H9 (cell line): ENCODE measurements at regions not wholly inside any gene's neighbourhood (a gene's known extent, or its start where the extent isn't known, plus 50 kb on each side); places are given as distances from the start of the nearest gene placed in this dataset.
A peak's percentile ranks its signal among the peaks of the same experiment; 100 is the strongest.

Source experiments
- DNase-seq: peaks from one replicate; pipeline ENCODE4 v3.0.0-alpha.2; 2017
- H2AFZ ChIP-seq: one replicate; pipeline ENCODE4 v1.6.1; 2013; ENCODE audit warnings: mild to moderate bottlenecking, low read length, control low read depth, moderate library complexity
- H2AK5ac ChIP-seq: 2 replicates; pipeline ENCODE4 v1.6.1; 2013; ENCODE audit warnings: low read length, control low read depth, mixed read lengths; ENCODE audit not compliant: insufficient read length
- H2BK120ac ChIP-seq: one replicate; pipeline ENCODE4 v1.6.1; 2013; ENCODE audit warnings: low read depth, mild to moderate bottlenecking, low read length, control low read depth, inconsistent platforms; ENCODE audit not compliant: poor library complexity, severe bottlenecking
- H2BK12ac ChIP-seq: 2 replicates; pipeline ENCODE4 v1.6.1; 2013; ENCODE audit warnings: low read length, control low read depth, mixed read lengths, low read depth; ENCODE audit not compliant: insufficient read length
- H2BK15ac ChIP-seq: 2 replicates; pipeline ENCODE4 v1.6.1; 2013; ENCODE audit warnings: low read depth, low read length, control low read depth
- H2BK20ac ChIP-seq: one replicate; pipeline ENCODE4 v1.6.1; 2013; ENCODE audit warnings: low read depth, mild to moderate bottlenecking, low read length, control low read depth, inconsistent platforms; ENCODE audit not compliant: poor library complexity, severe bottlenecking
- H2BK5ac ChIP-seq: 2 replicates; pipeline ENCODE4 v1.6.1; 2013; ENCODE audit warnings: low read length, control low read depth, mixed read lengths; ENCODE audit not compliant: insufficient read length
- H3K14ac ChIP-seq: 2 replicates; pipeline ENCODE4 v1.6.1; 2013; ENCODE audit warnings: low read length, control low read depth; ENCODE audit not compliant: insufficient read depth
- H3K18ac ChIP-seq: 2 replicates; pipeline ENCODE4 v1.6.1; 2013; ENCODE audit warnings: low read depth, mild to moderate bottlenecking, mixed read lengths, low read length, control low read depth; ENCODE audit not compliant: insufficient read length
- H3K23ac ChIP-seq: 2 replicates; pipeline ENCODE4 v1.6.1; 2013; ENCODE audit warnings: low read length, control low read depth, mixed read lengths, low read depth; ENCODE audit not compliant: insufficient read length
- H3K23me2 ChIP-seq: 2 replicates; pipeline ENCODE4 v1.6.1; 2013; ENCODE audit warnings: low read depth, mild to moderate bottlenecking, mixed read lengths, low read length, control low read depth; ENCODE audit not compliant: insufficient read length, poor library complexity, severe bottlenecking
- H3K27ac ChIP-seq: 2 replicates; pipeline ENCODE4 v1.5.1; 2013; ENCODE audit warnings: low read length, control low read depth, mixed read lengths, low read depth; ENCODE audit not compliant: insufficient read length
- H3K27me3 ChIP-seq: 2 replicates; pipeline ENCODE4 v1.6.1; 2013; ENCODE audit warnings: low read length, control low read depth, inconsistent platforms; ENCODE audit not compliant: insufficient read depth
- H3K4ac ChIP-seq: 2 replicates; pipeline ENCODE4 v1.6.1; 2013; ENCODE audit warnings: low read depth, mild to moderate bottlenecking, control low read depth, inconsistent platforms, low read length, moderate library complexity
- H3K4me1 ChIP-seq: 2 replicates; pipeline ENCODE4 v1.6.1; 2013; ENCODE audit warnings: low read length, control low read depth, inconsistent platforms; ENCODE audit not compliant: insufficient read depth
- H3K4me2 ChIP-seq: 2 replicates; pipeline ENCODE4 v1.6.1; 2013; ENCODE audit warnings: low read length, control low read depth, mixed read lengths; ENCODE audit not compliant: insufficient read length, insufficient read depth
- H3K56ac ChIP-seq: 2 replicates; pipeline ENCODE4 v1.6.1; 2013; ENCODE audit warnings: low read depth, mild to moderate bottlenecking, mixed read lengths, low read length, control low read depth; ENCODE audit not compliant: insufficient read length
- H3K79me1 ChIP-seq: 2 replicates; pipeline ENCODE4 v1.6.1; 2013; ENCODE audit warnings: low read depth, mild to moderate bottlenecking, moderate library complexity, low read length, control low read depth, inconsistent platforms; ENCODE audit not compliant: insufficient read depth, poor library complexity, severe bottlenecking
- H3K79me2 ChIP-seq: 2 replicates; pipeline ENCODE4 v1.6.1; 2013; ENCODE audit warnings: low read length, control low read depth, inconsistent platforms; ENCODE audit not compliant: insufficient read depth
- H3K9ac ChIP-seq: 2 replicates; pipeline ENCODE4 v1.6.1; 2013; ENCODE audit warnings: low read length, control low read depth, mixed read lengths; ENCODE audit not compliant: insufficient read length; ENCODE audit errors: extremely low read depth
- H3K9me3 ChIP-seq: one replicate; pipeline ENCODE4 v1.6.1; 2013; ENCODE audit warnings: low read depth, low read length, inconsistent platforms; ENCODE audit not compliant: control insufficient read depth
- H3T11ph ChIP-seq: one replicate; pipeline ENCODE4 v1.6.1; 2013; ENCODE audit warnings: mild to moderate bottlenecking, low read length, control low read depth, inconsistent platforms
- H4K20me1 ChIP-seq: one replicate; pipeline ENCODE4 v1.6.1; 2013; ENCODE audit not compliant: control insufficient read depth, insufficient read length, insufficient read depth
- H4K5ac ChIP-seq: 2 replicates; pipeline ENCODE4 v1.6.1; 2013; ENCODE audit warnings: low read depth, mild to moderate bottlenecking, mixed read lengths, low read length, control low read depth; ENCODE audit not compliant: insufficient read length
- H4K8ac ChIP-seq: replicated peaks from 2 replicates; pipeline ENCODE4 v1.6.1; 2013; ENCODE audit warnings: low read length, control low read depth, mixed read lengths, low read depth; ENCODE audit not compliant: insufficient read length
- H4K91ac ChIP-seq: 2 replicates; pipeline ENCODE4 v1.6.1; 2013; ENCODE audit warnings: low read depth, mild to moderate bottlenecking, moderate library complexity, mixed read lengths, low read length, control low read depth; ENCODE audit not compliant: insufficient read length
- H3K27ac Mint-ChIP-seq, 3 experiments: 2 replicates in 2 of 3; 3 replicates in 1 of 3; pipeline ENCODE4 v1.8.0; 2020 to 2021; ENCODE audit warnings: mixed read lengths in 3 of 3, mild to moderate bottlenecking in 1 of 3, moderate library complexity in 1 of 3
- H3K27me3 Mint-ChIP-seq: 2 replicates; pipeline ENCODE4 v1.8.0; 2021; ENCODE audit warnings: low read depth, mild to moderate bottlenecking, moderate library complexity, mixed read lengths
- H3K36me3 Mint-ChIP-seq, 3 experiments: 2 replicates in 2 of 3; 3 replicates in 1 of 3; pipeline ENCODE4 v1.8.0; 2020 to 2021; ENCODE audit warnings: low read depth in 3 of 3, mixed read lengths in 3 of 3; ENCODE audit not compliant: insufficient read depth in 1 of 3
- H3K4me1 Mint-ChIP-seq, 2 experiments: 2 replicates each; pipeline ENCODE4 v1.8.0; 2020; ENCODE audit warnings: mixed read lengths in 2 of 2
- H3K4me3 Mint-ChIP-seq, 2 experiments: 2 replicates in 1 of 2; 3 replicates in 1 of 2; pipeline ENCODE4 v1.8.0; 2020 to 2021; ENCODE audit warnings: mild to moderate bottlenecking in 2 of 2, mixed read lengths in 2 of 2, moderate library complexity in 1 of 2
- H3K9me3 Mint-ChIP-seq, 2 experiments: 2 replicates in 1 of 2; 3 replicates in 1 of 2; pipeline ENCODE4 v1.8.0; 2020; ENCODE audit warnings: mild to moderate bottlenecking in 2 of 2, mixed read lengths in 2 of 2, moderate library complexity in 1 of 2
- WGBS: extraction: QIAGEN DNeasy Blood & Tissue Kit; methylation state at CpG from one replicate; pipeline ENCODE4 v1.1.7; 2013; ENCODE audit warnings: missing lambda C conversion rate, low lambda C conversion rate, mixed read lengths; ENCODE audit not compliant: insufficient read length; ENCODE audit errors: extremely low coverage; 5-methylcytosine and 5-hydroxymethylcytosine counted together
- TF ChIP-seq, protein P1 (sequence below): fragments of 200-600 bp; sonication (generic); conservative IDR thresholded peaks from 3 replicates; pipeline ENCODE4 v1.8.0; 2021; ENCODE audit warnings: antibody characterized with exemption, mild to moderate bottlenecking

DNA sequence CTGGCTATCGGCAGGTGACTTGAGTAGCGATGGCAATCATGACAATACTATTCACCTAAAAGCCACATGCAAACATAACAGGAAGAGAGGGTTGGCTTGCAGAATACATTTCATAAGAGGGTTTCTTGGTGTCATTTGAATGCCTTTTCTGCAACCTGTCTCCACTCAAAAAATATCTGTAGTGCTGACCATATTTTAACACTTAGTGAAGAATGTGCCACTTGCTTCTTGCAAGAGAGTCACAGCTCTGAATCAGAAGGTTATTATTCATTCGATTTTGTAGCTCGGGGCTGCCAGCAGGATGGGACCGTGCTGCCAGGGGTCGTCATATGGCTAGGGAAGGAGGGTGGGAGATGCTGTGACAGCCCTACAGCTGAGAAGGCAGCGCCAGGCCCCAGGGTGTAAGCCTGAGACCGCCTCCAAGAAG lies 152.0 kb upstream of the PITRM1 start:
- no peak overlapping the region for H2BK20ac ChIP-seq
- no peak for DNase-seq
- Mint-ChIP-seq H3K27me3 (no peaks in the 10 kb centered on the region), H3K27ac (peak overlapping the region in 1 of 3 experiments; percentile 23; a peak in 1 of 7 replicates), H3K4me3 (no peak overlapping the region), H3K36me3 (peaks cover 7 to 12% (median 9%) of the 10 kb centered on the region in 3 experiments), H3K9me3 (peaks cover 10 to 12% of the 10 kb centered on the region in 2 experiments), H3K4me1 (no peaks in the 10 kb centered on the region)
- no peak overlapping the region for H3K56ac ChIP-seq
- TF ChIP-seq, protein P1, sequence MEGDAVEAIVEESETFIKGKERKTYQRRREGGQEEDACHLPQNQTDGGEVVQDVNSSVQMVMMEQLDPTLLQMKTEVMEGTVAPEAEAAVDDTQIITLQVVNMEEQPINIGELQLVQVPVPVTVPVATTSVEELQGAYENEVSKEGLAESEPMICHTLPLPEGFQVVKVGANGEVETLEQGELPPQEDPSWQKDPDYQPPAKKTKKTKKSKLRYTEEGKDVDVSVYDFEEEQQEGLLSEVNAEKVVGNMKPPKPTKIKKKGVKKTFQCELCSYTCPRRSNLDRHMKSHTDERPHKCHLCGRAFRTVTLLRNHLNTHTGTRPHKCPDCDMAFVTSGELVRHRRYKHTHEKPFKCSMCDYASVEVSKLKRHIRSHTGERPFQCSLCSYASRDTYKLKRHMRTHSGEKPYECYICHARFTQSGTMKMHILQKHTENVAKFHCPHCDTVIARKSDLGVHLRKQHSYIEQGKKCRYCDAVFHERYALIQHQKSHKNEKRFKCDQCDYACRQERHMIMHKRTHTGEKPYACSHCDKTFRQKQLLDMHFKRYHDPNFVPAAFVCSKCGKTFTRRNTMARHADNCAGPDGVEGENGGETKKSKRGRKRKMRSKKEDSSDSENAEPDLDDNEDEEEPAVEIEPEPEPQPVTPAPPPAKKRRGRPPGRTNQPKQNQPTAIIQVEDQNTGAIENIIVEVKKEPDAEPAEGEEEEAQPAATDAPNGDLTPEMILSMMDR = no peak
- H3K18ac ChIP-seq = no peak overlapping the region
- H3K9ac ChIP-seq = no peak overlapping the region
- no peak overlapping the region for H2AFZ ChIP-seq
- no peaks in the 10 kb centered on the region for H3K9me3 ChIP-seq
- no peak overlapping the region for H4K91ac ChIP-seq
- H2AK5ac ChIP-seq = no peak overlapping the region
- no peak overlapping the region for H3T11ph ChIP-seq
- no peak overlapping the region for H3K23ac ChIP-seq
- no peak overlapping the region for H4K8ac ChIP-seq
- no peaks in the 10 kb centered on the region for H3K27me3 ChIP-seq
- H2BK120ac ChIP-seq = no peak overlapping the region
- WGBS = no CpG with 5 or more reads among the region's 8 CpGs
- no peaks in the 10 kb centered on the region for H3K23me2 ChIP-seq
- no peaks in the 10 kb centered on the region for H3K79me1 ChIP-seq
- no peaks in the 10 kb centered on the region for H3K79me2 ChIP-seq
- no peak overlapping the region for H3K4me2 ChIP-seq
- H2BK12ac ChIP-seq = no peak overlapping the region
- no peak overlapping the region for H4K5ac ChIP-seq
- no peak overlapping the region for H2BK5ac ChIP-seq
- H3K4me1 ChIP-seq = no peaks in the 10 kb centered on the region
- H3K14ac ChIP-seq = no peak overlapping the region
- H4K20me1 ChIP-seq = no peaks in the 10 kb centered on the region
- H3K27ac ChIP-seq = no peak overlapping the region
- no peak overlapping the region for H3K4ac ChIP-seq
- no peak overlapping the region for H2BK15ac ChIP-seq
